NB4 (cell line): ENCODE measurements at regions not wholly inside any gene's neighbourhood (a gene's known extent, or its start where the extent isn't known, plus 50 kb on each side); places are given as distances from the start of the nearest gene placed in this dataset.
"Not testable (repeated sequence)": the region's sequence is repeated elsewhere in the genome, so short reads cannot be mapped to it uniquely, and the experiment has no call there.

ENCODE experiments used
- DNase-seq: peaks from one replicate; pipeline ENCODE4 v3.0.0; 2010; ENCODE audit warnings: low read depth
- H3K4me3 ChIP-seq: one replicate; pipeline ENCODE4 v1.5.1; 2011; ENCODE audit warnings: mild to moderate bottlenecking, low read depth, low read length, moderate library complexity
- MYC ChIP-seq: IDR thresholded peaks from 2 replicates; pipeline ENCODE4 v1.6.1; 2011; ENCODE audit warnings: low read depth, low read length
- POLR2A ChIP-seq: IDR thresholded peaks from 2 replicates; pipeline ENCODE4 v1.6.1; 2011; ENCODE audit warnings: mild to moderate bottlenecking; ENCODE audit not compliant: insufficient read length; ENCODE audit errors: extremely low read depth
- TF ChIP-seq, protein P1 (sequence below): IDR thresholded peaks from one replicate; pipeline ENCODE4 v1.5.1; 2012; ENCODE audit warnings: low read depth, low read length
- TF ChIP-seq, protein P2 (sequence below): IDR thresholded peaks from 2 replicates; pipeline ENCODE4 v1.6.1; 2011; ENCODE audit warnings: low read depth, low read length

GRCh38 chr6:121550491-121551010, 115.1 kb downstream of the GJA1 start:
- H3K4me3 ChIP-seq: no peak overlapping the region
- DNase-seq: no peak
- TF ChIP-seq POLR2A: no peak
- TF ChIP-seq, protein P1, sequence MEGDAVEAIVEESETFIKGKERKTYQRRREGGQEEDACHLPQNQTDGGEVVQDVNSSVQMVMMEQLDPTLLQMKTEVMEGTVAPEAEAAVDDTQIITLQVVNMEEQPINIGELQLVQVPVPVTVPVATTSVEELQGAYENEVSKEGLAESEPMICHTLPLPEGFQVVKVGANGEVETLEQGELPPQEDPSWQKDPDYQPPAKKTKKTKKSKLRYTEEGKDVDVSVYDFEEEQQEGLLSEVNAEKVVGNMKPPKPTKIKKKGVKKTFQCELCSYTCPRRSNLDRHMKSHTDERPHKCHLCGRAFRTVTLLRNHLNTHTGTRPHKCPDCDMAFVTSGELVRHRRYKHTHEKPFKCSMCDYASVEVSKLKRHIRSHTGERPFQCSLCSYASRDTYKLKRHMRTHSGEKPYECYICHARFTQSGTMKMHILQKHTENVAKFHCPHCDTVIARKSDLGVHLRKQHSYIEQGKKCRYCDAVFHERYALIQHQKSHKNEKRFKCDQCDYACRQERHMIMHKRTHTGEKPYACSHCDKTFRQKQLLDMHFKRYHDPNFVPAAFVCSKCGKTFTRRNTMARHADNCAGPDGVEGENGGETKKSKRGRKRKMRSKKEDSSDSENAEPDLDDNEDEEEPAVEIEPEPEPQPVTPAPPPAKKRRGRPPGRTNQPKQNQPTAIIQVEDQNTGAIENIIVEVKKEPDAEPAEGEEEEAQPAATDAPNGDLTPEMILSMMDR: no peak
- TF ChIP-seq, protein P2, sequence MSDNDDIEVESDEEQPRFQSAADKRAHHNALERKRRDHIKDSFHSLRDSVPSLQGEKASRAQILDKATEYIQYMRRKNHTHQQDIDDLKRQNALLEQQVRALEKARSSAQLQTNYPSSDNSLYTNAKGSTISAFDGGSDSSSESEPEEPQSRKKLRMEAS: no peak
- no peak for TF ChIP-seq MYC

GRCh38 chr6:121555201-121555600, 119.8 kb downstream of the GJA1 start:
- H3K4me3 ChIP-seq: no peak overlapping the region
- no peak for DNase-seq
- TF ChIP-seq POLR2A: no peak
- TF ChIP-seq, protein P1: no peak
- no peak for TF ChIP-seq MYC
- TF ChIP-seq, protein P2: no peak

DNA sequence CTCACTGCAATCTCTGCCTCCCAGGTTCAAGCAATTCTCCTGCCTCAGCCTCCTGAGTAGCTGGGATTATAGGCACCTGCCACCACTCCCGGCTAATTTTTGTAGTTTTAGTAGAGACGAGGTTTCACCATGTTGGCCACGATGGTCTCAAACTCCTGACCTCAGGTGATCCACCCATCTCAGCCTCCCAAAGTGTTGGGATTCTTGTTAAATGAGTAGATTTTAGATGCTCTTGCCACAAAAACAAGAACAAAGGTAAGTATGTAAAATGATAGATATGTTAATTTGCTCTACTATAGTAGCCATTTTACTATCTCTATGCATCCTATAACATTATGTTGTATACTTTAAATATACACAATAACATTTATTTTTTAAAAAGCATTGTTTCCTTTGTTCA, 120.7 kb downstream of the GJA1 start:
- DNase-seq, H3K4me3 ChIP-seq: not testable (repeated sequence)

DNA sequence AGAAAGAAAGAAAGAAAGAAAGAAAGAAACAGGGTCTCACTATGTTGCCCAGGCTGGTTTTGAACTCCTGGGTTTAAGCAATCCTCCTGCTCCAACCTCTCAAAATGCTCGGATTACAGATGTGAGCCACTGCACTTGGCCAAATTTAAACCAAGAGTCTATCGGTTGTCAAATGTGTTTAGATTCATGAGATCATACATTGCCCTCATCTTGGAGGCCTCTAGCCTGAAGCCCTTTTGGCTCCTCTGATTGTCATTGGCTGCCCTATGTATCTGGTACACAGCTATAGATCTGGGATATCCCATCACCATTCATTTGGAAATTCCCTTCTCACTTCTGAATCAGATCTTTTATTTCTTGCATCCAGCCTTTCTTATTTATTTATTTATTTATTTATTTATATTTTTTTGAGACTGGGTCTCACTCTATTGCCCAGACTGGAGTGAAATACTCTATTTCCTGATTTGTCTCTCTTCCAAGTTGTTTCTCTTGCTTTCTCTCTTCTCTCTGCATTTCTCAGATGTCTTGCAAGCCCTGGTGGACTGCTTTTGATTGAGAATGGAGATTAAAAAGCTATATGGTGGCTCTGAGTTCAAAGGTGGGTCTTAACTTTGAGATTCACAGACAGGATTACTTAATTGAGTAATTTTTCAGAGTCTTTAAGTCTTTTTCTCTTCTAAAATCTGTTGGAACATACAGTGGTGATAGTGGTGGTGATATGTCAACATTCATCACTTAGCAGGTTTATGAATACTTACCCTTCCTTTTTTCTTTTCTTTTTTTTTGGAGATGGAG, 121.9 kb downstream of the GJA1 start:
- TF ChIP-seq POLR2A (no peak), MYC (no peak)
- TF ChIP-seq, protein P2: no peak
- TF ChIP-seq, protein P1: no peak
- no peak for DNase-seq
- no peak overlapping the region for H3K4me3 ChIP-seq

GRCh38 chr6:121559611-121560269, 124.3 kb downstream of the GJA1 start:
- TF ChIP-seq, protein P1: no peak
- TF ChIP-seq POLR2A (no peak), MYC (no peak)
- TF ChIP-seq, protein P2: no peak

DNA sequence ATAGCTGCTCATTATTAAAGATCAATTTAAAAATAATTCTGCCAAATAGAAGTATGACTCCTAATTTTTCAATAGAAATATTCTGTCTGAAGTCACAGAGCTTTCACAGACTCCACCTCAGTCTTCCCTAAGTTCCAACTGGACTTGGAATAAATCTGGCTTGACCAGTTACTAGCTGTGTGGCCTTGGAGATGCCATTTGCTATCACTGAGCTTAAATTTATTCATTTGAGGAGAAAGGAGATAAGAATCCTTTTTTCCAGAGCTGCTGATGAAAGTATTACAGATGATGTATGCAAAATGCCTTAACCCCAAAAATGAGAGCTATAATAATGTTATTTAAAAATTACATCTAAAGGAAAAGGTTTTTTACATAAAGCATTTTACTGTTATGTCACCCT, 125.0 kb downstream of the GJA1 start:
- no peak overlapping the region for H3K4me3 ChIP-seq
- DNase-seq: no peak
- TF ChIP-seq MYC: no peak
- TF ChIP-seq, protein P1: no peak
- TF ChIP-seq, protein P2: no peak

More at GRCh38 chr6:121559611-121560269, 124.3 kb downstream of the GJA1 start:
- no peak overlapping the region for H3K4me3 ChIP-seq
- DNase-seq: no peak
